ENCODE measurements at regions not wholly inside any gene's neighbourhood (a gene's known extent, or its start where the extent isn't known, plus 50 kb on each side); places are given as distances from the start of the nearest gene placed in this dataset.
A peak's percentile ranks its signal among the peaks of the same experiment; 100 is the strongest.
"Not testable (repeated sequence)": the region's sequence is repeated elsewhere in the genome, so short reads cannot be mapped to it uniquely, and the experiment has no call there.

GRCh38 chr2:94576486-94576885, 294.7 kb upstream of the TEKT4 start:
- H3K9me3 ChIP-seq (ENCODE audit: control extremely low read depth in 1 of 5, control insufficient read depth in 4 of 5, insufficient read depth in 2 of 5, low read depth in 1 of 5, low read length in 4 of 5); H3K4me1 ChIP-seq (ENCODE audit: control extremely low read depth in 1 of 4, control insufficient read depth in 4 of 4, insufficient read depth in 4 of 4, low read length in 3 of 4); H3K36me3 ChIP-seq (ENCODE audit: control insufficient read depth in 4 of 4, insufficient read depth in 4 of 4, low read length in 3 of 4); DNase-seq; H3K27ac ChIP-seq (ENCODE audit: insufficient read depth in 1 of 2, low read depth in 1 of 2, low read length in 2 of 2, poor library complexity in 1 of 2, severe bottlenecking in 2 of 2); H3K27me3 ChIP-seq (replicated peaks in 2 of 5; ENCODE audit: control insufficient read depth in 4 of 5, insufficient read depth in 5 of 5, low read length in 4 of 5); CTCF ChIA-PET; H3K4me3 ChIP-seq (ENCODE audit: control insufficient read depth in 1 of 7, extremely low read depth in 1 of 7, insufficient read depth in 4 of 7, low read depth in 2 of 7, low read length in 6 of 7); POLR2A ChIA-PET: not testable (repeated sequence)
- 25% methylated on average over 2 of the region's 4 CpGs for WGBS (ENCODE audit: insufficient coverage)

- H3K27me3 ChIP-seq (replicated peaks in 2 of 5; ENCODE audit: control insufficient read depth in 4 of 5, insufficient read depth in 5 of 5, low read length in 4 of 5); CTCF ChIA-PET; H3K4me3 ChIP-seq (ENCODE audit: control insufficient read depth in 1 of 7, extremely low read depth in 1 of 7, insufficient read depth in 4 of 7, low read depth in 2 of 7, low read length in 6 of 7); DNase-seq; H3K4me1 ChIP-seq (ENCODE audit: control extremely low read depth in 1 of 4, control insufficient read depth in 4 of 4, insufficient read depth in 4 of 4, low read length in 3 of 4); H3K36me3 ChIP-seq (ENCODE audit: control insufficient read depth in 4 of 4, insufficient read depth in 4 of 4, low read length in 3 of 4); H3K27ac ChIP-seq (ENCODE audit: insufficient read depth in 1 of 2, low read depth in 1 of 2, low read length in 2 of 2, poor library complexity in 1 of 2, severe bottlenecking in 2 of 2); H3K9me3 ChIP-seq (ENCODE audit: control extremely low read depth in 1 of 5, control insufficient read depth in 4 of 5, insufficient read depth in 2 of 5, low read depth in 1 of 5, low read length in 4 of 5); POLR2A ChIA-PET: not testable (repeated sequence)
- WGBS (ENCODE audit: insufficient coverage), result no CpG with 5 or more reads among the region's 10 CpGs
These were observed 294.1 kb upstream of the TEKT4 start for GRCh38 chr2:94577160-94577559.

- H3K9me3 ChIP-seq (ENCODE audit: control extremely low read depth in 1 of 5, control insufficient read depth in 4 of 5, insufficient read depth in 2 of 5, low read depth in 1 of 5, low read length in 4 of 5); H3K27ac ChIP-seq (ENCODE audit: insufficient read depth in 1 of 2, low read depth in 1 of 2, low read length in 2 of 2, poor library complexity in 1 of 2, severe bottlenecking in 2 of 2); POLR2A ChIA-PET; CTCF ChIA-PET; H3K36me3 ChIP-seq (ENCODE audit: control insufficient read depth in 4 of 4, insufficient read depth in 4 of 4, low read length in 3 of 4); DNase-seq; H3K4me3 ChIP-seq (ENCODE audit: control insufficient read depth in 1 of 7, extremely low read depth in 1 of 7, insufficient read depth in 4 of 7, low read depth in 2 of 7, low read length in 6 of 7); H3K27me3 ChIP-seq (replicated peaks in 2 of 5; ENCODE audit: control insufficient read depth in 4 of 5, insufficient read depth in 5 of 5, low read length in 4 of 5); H3K4me1 ChIP-seq (ENCODE audit: control extremely low read depth in 1 of 4, control insufficient read depth in 4 of 4, insufficient read depth in 4 of 4, low read length in 3 of 4): not testable (repeated sequence)
- WGBS (ENCODE audit: insufficient coverage), result 96% methylated on average over 4 of the region's 6 CpGs
These were observed 292.0 kb upstream of the TEKT4 start for GRCh38 chr2:94579221-94579620.

- H3K4me3 ChIP-seq (ENCODE audit: control insufficient read depth in 1 of 7, extremely low read depth in 1 of 7, insufficient read depth in 4 of 7, low read depth in 2 of 7, low read length in 6 of 7); H3K36me3 ChIP-seq (ENCODE audit: control insufficient read depth in 4 of 4, insufficient read depth in 4 of 4, low read length in 3 of 4); H3K27ac ChIP-seq (ENCODE audit: insufficient read depth in 1 of 2, low read depth in 1 of 2, low read length in 2 of 2, poor library complexity in 1 of 2, severe bottlenecking in 2 of 2); DNase-seq; H3K9me3 ChIP-seq (ENCODE audit: control extremely low read depth in 1 of 5, control insufficient read depth in 4 of 5, insufficient read depth in 2 of 5, low read depth in 1 of 5, low read length in 4 of 5); H3K4me1 ChIP-seq (ENCODE audit: control extremely low read depth in 1 of 4, control insufficient read depth in 4 of 4, insufficient read depth in 4 of 4, low read length in 3 of 4); H3K27me3 ChIP-seq (replicated peaks in 2 of 5; ENCODE audit: control insufficient read depth in 4 of 5, insufficient read depth in 5 of 5, low read length in 4 of 5); POLR2A ChIA-PET; CTCF ChIA-PET: not testable (repeated sequence)
- WGBS (ENCODE audit: insufficient coverage), result 75% methylated on average over 5 of the region's 8 CpGs
These were observed 288.0 kb upstream of the TEKT4 start for GRCh38 chr2:94583081-94583723.

GRCh38 chr2:94584569-94584968, 286.7 kb upstream of the TEKT4 start:
- H3K27me3 ChIP-seq (replicated peaks in 2 of 5; ENCODE audit: control insufficient read depth in 4 of 5, insufficient read depth in 5 of 5, low read length in 4 of 5); H3K4me1 ChIP-seq (ENCODE audit: control extremely low read depth in 1 of 4, control insufficient read depth in 4 of 4, insufficient read depth in 4 of 4, low read length in 3 of 4); CTCF ChIA-PET; H3K9me3 ChIP-seq (ENCODE audit: control extremely low read depth in 1 of 5, control insufficient read depth in 4 of 5, insufficient read depth in 2 of 5, low read depth in 1 of 5, low read length in 4 of 5); H3K4me3 ChIP-seq (ENCODE audit: control insufficient read depth in 1 of 7, extremely low read depth in 1 of 7, insufficient read depth in 4 of 7, low read depth in 2 of 7, low read length in 6 of 7); H3K27ac ChIP-seq (ENCODE audit: insufficient read depth in 1 of 2, low read depth in 1 of 2, low read length in 2 of 2, poor library complexity in 1 of 2, severe bottlenecking in 2 of 2); DNase-seq; H3K36me3 ChIP-seq (ENCODE audit: control insufficient read depth in 4 of 4, insufficient read depth in 4 of 4, low read length in 3 of 4); POLR2A ChIA-PET: not testable (repeated sequence)
- WGBS (ENCODE audit: insufficient coverage), result no CpG with 5 or more reads among the region's 1 CpG

- DNase-seq, result peak in 2 of 3 donors; percentile 3 to 7
- H3K27me3 ChIP-seq (replicated peaks in 2 of 5; ENCODE audit: control insufficient read depth in 4 of 5, insufficient read depth in 5 of 5, low read length in 4 of 5); POLR2A ChIA-PET; H3K9me3 ChIP-seq (ENCODE audit: control extremely low read depth in 1 of 5, control insufficient read depth in 4 of 5, insufficient read depth in 2 of 5, low read depth in 1 of 5, low read length in 4 of 5); H3K4me3 ChIP-seq (ENCODE audit: control insufficient read depth in 1 of 7, extremely low read depth in 1 of 7, insufficient read depth in 4 of 7, low read depth in 2 of 7, low read length in 6 of 7); H3K36me3 ChIP-seq (ENCODE audit: control insufficient read depth in 4 of 4, insufficient read depth in 4 of 4, low read length in 3 of 4); H3K4me1 ChIP-seq (ENCODE audit: control extremely low read depth in 1 of 4, control insufficient read depth in 4 of 4, insufficient read depth in 4 of 4, low read length in 3 of 4); H3K27ac ChIP-seq (ENCODE audit: insufficient read depth in 1 of 2, low read depth in 1 of 2, low read length in 2 of 2, poor library complexity in 1 of 2, severe bottlenecking in 2 of 2); CTCF ChIA-PET: not testable (repeated sequence)
- WGBS (ENCODE audit: insufficient coverage), result 60% methylated on average over 1 of the region's 14 CpGs
These were observed 284.9 kb upstream of the TEKT4 start for GRCh38 chr2:94586032-94586982.

- POLR2A ChIA-PET; H3K4me1 ChIP-seq (ENCODE audit: control extremely low read depth in 1 of 4, control insufficient read depth in 4 of 4, insufficient read depth in 4 of 4, low read length in 3 of 4); H3K27ac ChIP-seq (ENCODE audit: insufficient read depth in 1 of 2, low read depth in 1 of 2, low read length in 2 of 2, poor library complexity in 1 of 2, severe bottlenecking in 2 of 2); H3K36me3 ChIP-seq (ENCODE audit: control insufficient read depth in 4 of 4, insufficient read depth in 4 of 4, low read length in 3 of 4); H3K27me3 ChIP-seq (replicated peaks in 2 of 5; ENCODE audit: control insufficient read depth in 4 of 5, insufficient read depth in 5 of 5, low read length in 4 of 5); CTCF ChIA-PET; H3K9me3 ChIP-seq (ENCODE audit: control extremely low read depth in 1 of 5, control insufficient read depth in 4 of 5, insufficient read depth in 2 of 5, low read depth in 1 of 5, low read length in 4 of 5); H3K4me3 ChIP-seq (ENCODE audit: control insufficient read depth in 1 of 7, extremely low read depth in 1 of 7, insufficient read depth in 4 of 7, low read depth in 2 of 7, low read length in 6 of 7); DNase-seq: not testable (repeated sequence)
- 72% methylated on average over 2 of the region's 9 CpGs for WGBS (ENCODE audit: insufficient coverage)
These were observed 284.2 kb upstream of the TEKT4 start for GRCh38 chr2:94587042-94587441.
